ENCODE measurements at regions not wholly inside any gene's neighbourhood (a gene's known extent, or its start where the extent isn't known, plus 50 kb on each side); places are given as distances from the start of the nearest gene placed in this dataset.

DNA sequence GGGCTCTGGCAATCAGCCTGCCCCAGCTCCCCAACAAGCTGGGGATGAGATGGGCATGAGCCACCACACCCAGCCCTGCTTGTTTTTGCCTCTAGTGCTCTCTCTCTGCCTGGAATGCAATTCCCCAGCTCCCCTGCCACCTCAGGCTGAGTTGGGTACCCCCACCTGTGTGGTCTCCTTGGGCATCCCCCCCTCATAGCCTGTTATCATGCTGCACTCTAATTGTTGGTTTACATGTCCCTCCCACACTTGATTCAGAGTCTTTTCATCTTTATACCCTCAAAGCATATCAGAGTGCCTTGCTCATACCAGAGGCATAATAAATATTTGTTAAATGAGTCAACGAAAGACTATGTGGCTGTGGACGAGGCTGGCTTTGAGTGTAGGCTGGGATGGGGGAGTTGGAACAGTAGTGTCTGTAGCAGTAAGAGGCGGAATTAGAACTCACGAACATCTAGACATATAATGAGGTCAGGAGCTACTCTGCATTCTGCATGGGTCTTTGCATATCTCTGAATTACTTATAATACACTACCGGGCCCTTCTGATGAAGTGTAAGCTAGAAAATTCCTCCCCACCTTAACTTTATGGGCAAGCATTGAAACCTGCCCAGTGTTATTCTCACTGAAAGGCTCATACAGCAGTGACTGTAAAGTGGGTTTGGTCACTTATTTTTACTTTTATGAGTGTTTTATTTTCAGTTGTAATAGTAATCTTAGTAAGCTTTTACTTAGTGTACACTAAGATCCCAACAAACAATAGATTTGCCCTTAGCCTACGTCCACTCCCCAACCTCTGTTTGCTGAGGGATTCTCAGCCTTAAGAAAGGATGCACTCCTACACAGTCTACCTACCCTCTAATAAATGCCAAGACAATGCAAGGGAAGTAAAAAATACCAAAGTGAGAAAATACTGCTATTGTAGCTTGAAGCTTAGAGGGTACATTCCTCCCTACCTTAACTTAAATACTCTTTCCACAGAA lies 58.7 kb downstream of the EDN1 start:
- no peak for DNase-seq
- H3K4me3 Mint-ChIP-seq = no peak overlapping the region
- H3K27ac Mint-ChIP-seq = no peak overlapping the region
- H3K36me3 Mint-ChIP-seq (ENCODE audit: low read depth) = no peaks in the 10 kb centered on the region
- H3K27me3 Mint-ChIP-seq = peaks cover 2% of the 10 kb centered on the region
- H3K4me1 Mint-ChIP-seq (ENCODE audit: low read depth) = no peaks in the 10 kb centered on the region
- no peak for ATAC-seq
- ChIA-PET POLR2A (no interaction called here), CTCF (no interaction called here)
- peaks cover 11% of the 10 kb centered on the region for H3K9me3 Mint-ChIP-seq
- TF ChIP-seq, protein P1, sequence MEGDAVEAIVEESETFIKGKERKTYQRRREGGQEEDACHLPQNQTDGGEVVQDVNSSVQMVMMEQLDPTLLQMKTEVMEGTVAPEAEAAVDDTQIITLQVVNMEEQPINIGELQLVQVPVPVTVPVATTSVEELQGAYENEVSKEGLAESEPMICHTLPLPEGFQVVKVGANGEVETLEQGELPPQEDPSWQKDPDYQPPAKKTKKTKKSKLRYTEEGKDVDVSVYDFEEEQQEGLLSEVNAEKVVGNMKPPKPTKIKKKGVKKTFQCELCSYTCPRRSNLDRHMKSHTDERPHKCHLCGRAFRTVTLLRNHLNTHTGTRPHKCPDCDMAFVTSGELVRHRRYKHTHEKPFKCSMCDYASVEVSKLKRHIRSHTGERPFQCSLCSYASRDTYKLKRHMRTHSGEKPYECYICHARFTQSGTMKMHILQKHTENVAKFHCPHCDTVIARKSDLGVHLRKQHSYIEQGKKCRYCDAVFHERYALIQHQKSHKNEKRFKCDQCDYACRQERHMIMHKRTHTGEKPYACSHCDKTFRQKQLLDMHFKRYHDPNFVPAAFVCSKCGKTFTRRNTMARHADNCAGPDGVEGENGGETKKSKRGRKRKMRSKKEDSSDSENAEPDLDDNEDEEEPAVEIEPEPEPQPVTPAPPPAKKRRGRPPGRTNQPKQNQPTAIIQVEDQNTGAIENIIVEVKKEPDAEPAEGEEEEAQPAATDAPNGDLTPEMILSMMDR (IDR thresholded peaks at IDR 0.05) = no peak
- intact Hi-C loops (cut with micrococcal nuclease) = no loop called here

DNA sequence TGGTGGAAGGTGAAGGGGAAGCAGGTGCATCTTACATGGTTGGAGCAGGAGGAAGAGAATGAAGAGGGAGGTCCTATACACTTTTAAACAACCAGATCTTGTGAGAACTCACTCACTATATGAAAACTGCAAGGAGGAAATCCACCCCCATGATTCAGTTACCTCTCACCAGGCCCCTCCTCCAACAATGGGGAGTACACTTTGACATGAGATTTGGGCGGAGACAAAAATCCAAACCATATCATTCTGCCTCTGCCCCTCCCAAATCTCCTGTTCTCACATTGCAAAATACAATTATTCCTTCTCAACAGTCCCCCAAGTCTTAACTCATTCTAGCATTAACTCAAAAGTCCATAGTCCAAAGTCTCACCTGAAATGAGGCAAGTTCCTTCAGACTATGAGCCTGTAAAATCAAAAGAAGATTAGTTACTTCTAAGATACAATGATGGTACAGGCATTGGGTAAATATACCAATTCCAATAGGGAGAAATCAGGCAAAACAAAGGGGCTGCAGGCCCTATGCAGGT lies 60.5 kb downstream of the EDN1 start:
- ChIA-PET POLR2A (no interaction called here), CTCF (no interaction called here)
- Mint-ChIP-seq H3K27me3 (no peaks in the 10 kb centered on the region), H3K27ac (no peak overlapping the region), H3K4me1 (ENCODE audit: low read depth) (no peaks in the 10 kb centered on the region), H3K9me3 (peaks cover 11% of the 10 kb centered on the region), H3K36me3 (ENCODE audit: low read depth) (no peaks in the 10 kb centered on the region), H3K4me3 (no peak overlapping the region)
- intact Hi-C loops (cut with micrococcal nuclease) = no loop called here
- TF ChIP-seq, protein P1 (IDR thresholded peaks at IDR 0.05) = no peak
- no peak for DNase-seq
- ATAC-seq = no peak

DNA sequence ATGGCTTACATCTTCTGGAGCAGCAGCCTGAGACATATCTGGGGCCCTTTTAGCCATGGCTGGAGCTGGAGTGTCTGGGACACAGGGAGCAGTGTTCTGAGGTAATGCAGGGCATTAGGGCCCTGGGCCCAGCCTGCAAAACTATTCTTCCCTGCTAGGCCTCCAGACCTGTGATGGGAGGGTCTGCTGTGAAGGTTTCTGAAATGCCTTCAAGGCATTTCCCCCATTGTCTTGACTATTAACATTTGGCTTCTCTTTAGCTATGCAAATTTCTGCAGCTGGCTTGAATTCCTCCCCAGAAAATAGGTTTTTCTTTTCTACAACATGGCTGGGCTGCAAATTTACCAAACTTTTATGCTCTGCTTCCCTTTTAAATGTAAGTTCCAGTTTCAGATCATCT lies 61.5 kb downstream of the EDN1 start:
- peaks cover 11% of the 10 kb centered on the region for H3K9me3 Mint-ChIP-seq
- H3K4me3 Mint-ChIP-seq = no peak overlapping the region
- H3K27me3 Mint-ChIP-seq = no peaks in the 10 kb centered on the region
- H3K4me1 Mint-ChIP-seq (ENCODE audit: low read depth) = no peaks in the 10 kb centered on the region
- no peak for ATAC-seq
- intact Hi-C loops (cut with micrococcal nuclease) = no loop called here
- H3K27ac Mint-ChIP-seq = no peak overlapping the region
- TF ChIP-seq, protein P1 (IDR thresholded peaks at IDR 0.05) = no peak
- ChIA-PET POLR2A (no interaction called here), CTCF (no interaction called here)
- H3K36me3 Mint-ChIP-seq (ENCODE audit: low read depth) = no peaks in the 10 kb centered on the region
- DNase-seq = no peak

DNA sequence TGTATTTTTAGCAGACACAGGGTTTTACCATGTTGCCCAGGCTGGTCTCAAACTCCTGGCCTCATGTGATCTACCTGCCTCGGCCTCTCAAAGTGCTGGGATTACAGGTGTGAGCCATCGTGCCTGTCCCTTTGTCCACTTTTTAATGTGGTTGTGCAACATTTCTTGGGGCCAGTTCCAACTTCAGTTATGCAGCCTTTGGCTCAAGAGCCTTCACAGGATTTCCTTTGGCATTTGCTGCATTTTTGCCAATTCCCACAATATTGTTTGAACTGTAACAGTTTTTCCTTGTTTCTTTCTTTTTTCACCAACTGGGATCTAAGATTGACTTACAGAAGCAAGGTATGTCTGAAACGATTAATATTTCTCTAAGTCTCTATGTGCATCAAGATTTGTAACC lies 63.6 kb downstream of the EDN1 start:
- CTCF ChIA-PET = no interaction called here
- Mint-ChIP-seq H3K36me3 (ENCODE audit: low read depth) (no peaks in the 10 kb centered on the region), H3K9me3 (peaks cover 11% of the 10 kb centered on the region), H3K27ac (no peak overlapping the region), H3K4me3 (no peak overlapping the region), H3K4me1 (ENCODE audit: low read depth) (no peaks in the 10 kb centered on the region), H3K27me3 (no peaks in the 10 kb centered on the region)
- intact Hi-C loops (cut with micrococcal nuclease) = no loop called here
- POLR2A ChIA-PET = no interaction called here
- ATAC-seq = no peak
- TF ChIP-seq, protein P1 (IDR thresholded peaks at IDR 0.05) = no peak
- no peak for DNase-seq

DNA sequence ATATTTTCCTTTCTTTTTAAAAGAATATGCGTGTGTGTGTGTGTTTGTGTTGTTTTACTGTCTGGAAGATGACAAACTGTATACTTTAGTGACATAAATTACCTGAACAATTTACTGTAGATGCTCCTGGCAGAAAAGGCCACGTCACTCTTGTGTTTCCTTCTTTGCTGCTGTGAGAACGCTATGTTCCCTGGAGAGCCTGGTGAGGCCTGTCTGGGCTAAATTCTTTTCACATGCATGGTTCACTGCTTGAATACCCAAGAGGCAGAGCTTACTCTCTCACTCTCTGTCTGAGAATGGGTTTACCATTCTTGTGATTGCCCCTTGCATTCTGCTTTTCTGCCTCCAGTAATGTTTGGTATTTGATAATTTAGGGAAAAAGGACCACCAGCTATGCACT lies 64.3 kb downstream of the EDN1 start:
- no peaks in the 10 kb centered on the region for H3K27me3 Mint-ChIP-seq
- ATAC-seq = no peak
- POLR2A ChIA-PET = no interaction called here
- no peaks in the 10 kb centered on the region for H3K36me3 Mint-ChIP-seq (ENCODE audit: low read depth)
- DNase-seq = no peak
- H3K4me3 Mint-ChIP-seq = no peak overlapping the region
- H3K4me1 Mint-ChIP-seq (ENCODE audit: low read depth) = no peaks in the 10 kb centered on the region
- H3K9me3 Mint-ChIP-seq = peaks cover 11% of the 10 kb centered on the region
- CTCF ChIA-PET = interaction anchor here (0.6 kb wide), 1 partner anchor 39 kb away, joined by 3 read pairs; no protein-coding TSS in a partner anchor
- intact Hi-C loops (cut with micrococcal nuclease) = no loop called here
- no peak overlapping the region for H3K27ac Mint-ChIP-seq
- TF ChIP-seq, protein P1 (IDR thresholded peaks at IDR 0.05) = no peak

Measured in activated CD8-positive, alpha-beta T cell treated with anti-CD3 and anti-CD28 coated beads for 36 hours (primary cell).